AG04450 (cell line): ENCODE measurements at regions not wholly inside any gene's neighbourhood (a gene's known extent, or its start where the extent isn't known, plus 50 kb on each side); places are given as distances from the start of the nearest gene placed in this dataset.

ENCODE experiments used
- CTCF ChIA-PET: fragments of 300-600, 350-600 bp; formaldehyde crosslinking; extraction: SDS; loops from one replicate; lab custom pipeline; 2022; ENCODE audit warnings: antibody characterized with exemption, inconsistent platforms; lab: Charles Lee
- POLR2A ChIA-PET: fragments of 350-600 bp; formaldehyde crosslinking; extraction: SDS; loops from one replicate; lab custom pipeline; 2021; ENCODE audit warnings: antibody characterized with exemption, inconsistent platforms; lab: Yijun Ruan, JAX
- DNase-seq: peaks from one replicate; pipeline ENCODE4 v3.0.0-alpha.2; 2011; ENCODE audit warnings: low read depth, low spot score
- H3K27ac ChIP-seq: one replicate; pipeline ENCODE4 v1.5.1; 2012; ENCODE audit warnings: low read depth, low read length, control low read depth
- H3K27me3 ChIP-seq: one replicate; pipeline ENCODE4 v1.6.0; 2012; ENCODE audit warnings: low read length; ENCODE audit not compliant: control insufficient read depth, insufficient read depth
- H3K4me3 ChIP-seq: 2 replicates; pipeline ENCODE4 v1.5.1; 2011; ENCODE audit warnings: mild to moderate bottlenecking, low read depth, low read length, control low read depth
- H3K9me3 ChIP-seq: 2 replicates; pipeline ENCODE4 v1.5.1; 2012; ENCODE audit warnings: low read length; ENCODE audit not compliant: control insufficient read depth, insufficient read depth
- CTCF ChIP-seq: IDR thresholded peaks from 2 replicates; pipeline ENCODE4 v1.5.1; 2011; ENCODE audit warnings: low read depth, low read length, control low read depth, inconsistent platforms

DNA sequence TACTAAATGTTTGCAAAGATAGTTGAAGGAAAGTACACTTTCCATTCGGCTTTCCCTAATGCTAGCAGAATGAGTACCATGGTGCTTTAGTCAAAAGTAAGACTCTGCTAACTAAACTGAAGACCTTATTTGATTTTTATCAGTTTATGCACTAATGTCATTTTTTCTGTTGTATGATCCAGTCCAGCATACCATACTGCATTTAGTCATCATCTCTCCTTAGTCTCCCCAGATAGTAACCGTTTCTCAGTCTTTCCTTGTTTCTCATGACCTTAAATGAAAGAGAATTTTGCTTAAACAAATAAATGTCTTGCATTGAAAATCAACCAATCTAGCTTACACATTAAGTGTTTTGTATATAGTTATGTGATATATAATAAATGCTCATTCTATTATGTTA is 529.5 kb upstream of the SEMA3D start:
- POLR2A ChIA-PET: no interaction called here
- CTCF ChIA-PET: interaction anchor here (0.6 to 1.0 kb wide), 2 partner anchors 34 to 675 kb away, joined by 3 read pairs; no protein-coding TSS in a partner anchor
- Histone ChIP-seq H3K27me3 (no peaks in the 10 kb centered on the region), H3K9me3 (no peaks in the 10 kb centered on the region), H3K27ac (no peak overlapping the region), H3K4me3 (no peak overlapping the region)
- TF ChIP-seq CTCF: no peak
- DNase-seq: no peak

GRCh38 chr7:85714951-85715350 is 528.1 kb upstream of the SEMA3D start:
- Histone ChIP-seq H3K4me3 (no peak overlapping the region), H3K9me3 (no peaks in the 10 kb centered on the region), H3K27me3 (no peaks in the 10 kb centered on the region), H3K27ac (no peak overlapping the region)
- no peak for TF ChIP-seq CTCF
- DNase-seq: no peak
- POLR2A ChIA-PET: no interaction called here
- CTCF ChIA-PET: no interaction called here

DNA sequence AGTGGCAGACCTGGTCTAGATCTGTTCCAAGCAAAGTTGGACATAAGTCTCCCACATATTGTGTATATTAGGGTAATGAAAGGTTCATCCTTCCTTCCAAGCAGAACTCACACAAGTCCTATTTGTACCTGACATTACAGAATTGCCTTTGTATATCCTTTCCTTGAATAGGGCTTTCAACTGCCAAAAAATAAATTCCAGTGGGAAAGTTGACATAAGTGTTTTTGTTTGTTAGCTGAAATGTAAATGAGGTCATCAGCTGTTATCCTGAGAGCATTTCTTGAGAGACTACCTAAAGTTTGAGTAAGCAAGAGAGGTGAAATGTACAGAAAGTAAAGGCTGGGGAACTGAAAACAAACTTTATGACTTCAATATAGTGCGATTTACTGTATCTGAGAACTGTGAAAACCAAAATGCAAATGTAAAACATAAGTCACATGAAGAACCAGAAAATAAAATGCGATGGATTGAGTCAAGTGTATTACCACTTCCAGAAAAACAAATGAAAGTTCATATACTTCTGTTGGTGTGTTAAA is 527.3 kb upstream of the SEMA3D start:
- DNase-seq: no peak
- no peak for TF ChIP-seq CTCF
- ChIA-PET POLR2A (no interaction called here), CTCF (no interaction called here)
- Histone ChIP-seq H3K27ac (no peak overlapping the region), H3K4me3 (no peak overlapping the region), H3K9me3 (no peaks in the 10 kb centered on the region), H3K27me3 (no peaks in the 10 kb centered on the region)

DNA sequence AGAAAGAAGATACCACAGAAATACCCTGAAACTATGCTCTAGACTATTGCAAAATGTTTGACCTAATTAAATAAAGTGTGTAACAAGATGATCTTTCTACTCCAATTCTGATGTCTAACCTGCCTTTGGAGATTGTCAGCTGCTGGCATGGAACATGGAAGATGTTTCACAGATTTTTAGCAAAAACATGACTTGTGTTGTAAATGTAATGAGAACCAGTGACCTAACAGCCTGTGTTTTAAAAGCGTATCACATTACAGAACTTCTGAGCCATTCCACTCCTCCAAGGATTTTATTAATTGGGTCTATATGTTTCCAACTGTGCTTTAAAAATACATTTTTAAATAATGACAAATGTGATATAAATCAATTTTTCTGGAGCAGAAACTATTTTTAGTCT is 526.3 kb upstream of the SEMA3D start:
- H3K27ac ChIP-seq: no peak overlapping the region
- no peak overlapping the region for H3K4me3 ChIP-seq
- POLR2A ChIA-PET: no interaction called here
- no peak for TF ChIP-seq CTCF
- no peaks in the 10 kb centered on the region for H3K9me3 ChIP-seq
- CTCF ChIA-PET: no interaction called here
- no peaks in the 10 kb centered on the region for H3K27me3 ChIP-seq
- no peak for DNase-seq

- POLR2A ChIA-PET: no interaction called here
- TF ChIP-seq CTCF: no peak
- CTCF ChIA-PET: no interaction called here
- H3K4me3 ChIP-seq: no peak overlapping the region
- no peaks in the 10 kb centered on the region for H3K9me3 ChIP-seq
- DNase-seq: no peak
- H3K27me3 ChIP-seq: no peaks in the 10 kb centered on the region
- no peak overlapping the region for H3K27ac ChIP-seq
Measured at GRCh38 chr7:85711894-85712293, 525.0 kb upstream of the SEMA3D start.
